DMS153 treated with DMSO at 0.1 percent for 48 hours (cell line): ENCODE measurements at regions not wholly inside any gene's neighbourhood (a gene's known extent, or its start where the extent isn't known, plus 50 kb on each side); places are given as distances from the start of the nearest gene placed in this dataset.

Experiments
- DNase-seq: peaks from one replicate; lab custom pipeline; 2025; ENCODE audit not compliant: unreplicated experiment; lab: John Stamatoyannopoulos, UW

DNA sequence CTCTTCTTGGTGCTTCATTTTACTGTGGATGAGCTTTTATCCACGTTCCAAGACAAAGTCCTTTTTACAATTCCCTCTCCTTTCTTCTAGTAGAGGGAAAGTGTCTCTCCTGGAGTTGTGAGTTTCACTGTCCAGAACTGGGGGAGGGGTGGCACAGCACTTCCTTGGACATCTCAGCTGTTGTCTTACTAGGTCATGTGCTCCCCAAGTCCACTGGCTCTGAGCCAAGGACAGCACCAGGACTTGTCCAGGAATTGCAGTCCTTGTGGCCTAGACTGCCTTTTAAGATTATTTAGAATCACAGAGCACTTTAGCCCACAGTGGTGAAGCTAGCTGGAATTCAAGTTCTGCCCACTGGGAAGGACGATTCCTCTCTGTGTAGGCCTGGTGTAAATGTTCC lies 700.2 kb upstream of the PTPRD start:
- DNase-seq: no peak

GRCh38 chr9:11318946-11319345 lies 706.1 kb upstream of the PTPRD start:
- no peak for DNase-seq

GRCh38 chr9:11319538-11319937 lies 706.7 kb upstream of the PTPRD start:
- peak; percentile 72 for DNase-seq

DNA sequence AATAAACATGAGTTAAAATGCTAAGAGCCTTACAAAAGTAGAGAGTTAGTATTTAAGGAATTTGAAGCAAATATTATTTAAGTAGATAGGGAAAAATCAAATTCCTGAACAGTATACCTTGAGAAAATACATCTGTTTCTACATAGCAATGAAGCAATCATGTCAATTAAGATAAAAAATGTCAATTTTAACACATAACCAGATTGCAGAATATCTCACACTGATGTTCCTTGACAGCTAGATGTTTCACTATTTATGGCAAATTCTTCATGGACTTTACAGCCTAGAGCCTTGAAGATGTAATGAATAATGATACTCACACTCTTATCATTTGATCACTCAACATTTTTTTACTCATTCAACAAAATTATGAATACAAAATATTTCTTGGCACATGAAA lies 708.2 kb upstream of the PTPRD start:
- no peak for DNase-seq

GRCh38 chr9:11323457-11323856 lies 710.7 kb upstream of the PTPRD start:
- no peak for DNase-seq

DNA sequence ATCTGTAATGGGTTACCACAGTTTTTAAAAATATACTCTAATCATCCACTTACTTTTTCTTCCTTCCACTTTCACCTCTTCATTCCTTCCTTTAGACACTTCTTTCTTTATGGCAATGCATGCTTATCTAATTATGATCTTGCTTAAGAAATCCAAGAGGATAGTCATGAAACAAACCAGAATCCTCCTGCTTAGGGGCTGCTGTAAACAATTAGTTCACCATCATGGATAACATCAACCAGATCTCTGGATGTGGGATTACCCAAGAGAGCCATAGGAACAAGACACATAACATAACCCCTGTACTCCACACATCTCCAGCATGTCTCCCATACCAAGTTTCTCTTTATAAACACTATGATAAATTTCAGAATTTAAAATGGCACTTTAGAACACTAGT lies 713.4 kb upstream of the PTPRD start:
- no peak for DNase-seq

- no peak for DNase-seq
These were observed 715.5 kb upstream of the PTPRD start for GRCh38 chr9:11328326-11328725.

DNA sequence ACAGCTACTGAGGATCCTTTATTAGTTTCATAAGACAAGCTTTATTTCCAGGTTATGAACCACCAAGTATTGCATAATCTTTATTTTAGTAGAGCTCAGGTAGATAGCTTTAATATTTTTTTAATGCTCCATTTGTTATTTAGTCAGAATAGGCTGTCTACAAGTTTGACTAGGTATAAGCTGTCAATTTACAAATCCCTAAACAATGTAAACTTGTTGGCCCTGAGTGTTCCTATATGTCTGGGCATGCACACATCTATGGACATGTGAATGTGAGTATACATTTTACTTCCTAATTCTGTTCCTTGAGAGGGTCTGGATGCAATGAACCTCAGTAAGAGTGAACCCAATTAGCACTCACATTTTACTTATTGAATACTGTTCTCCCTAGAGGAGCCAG lies 722.2 kb upstream of the PTPRD start:
- no peak for DNase-seq

GRCh38 chr9:11338130-11338529 lies 725.3 kb upstream of the PTPRD start:
- no peak for DNase-seq

- no peak for DNase-seq
These were observed 727.9 kb upstream of the PTPRD start for GRCh38 chr9:11340654-11341053.

- no peak for DNase-seq
These were observed 734.6 kb upstream of the PTPRD start for GRCh38 chr9:11347437-11347836.

GRCh38 chr9:11348366-11348765 lies 735.6 kb upstream of the PTPRD start:
- DNase-seq: no peak

- DNase-seq: no peak
These were observed 736.4 kb upstream of the PTPRD start for GRCh38 chr9:11349187-11349586.

- DNase-seq: no peak
These were observed 739.8 kb upstream of the PTPRD start for GRCh38 chr9:11352612-11353011.

GRCh38 chr9:11356067-11356466 lies 743.3 kb upstream of the PTPRD start:
- DNase-seq: no peak

GRCh38 chr9:11366585-11367129 lies 753.9 kb upstream of the PTPRD start:
- DNase-seq: no peak

GRCh38 chr9:11374926-11375325 lies 762.1 kb upstream of the PTPRD start:
- DNase-seq: no peak

- no peak for DNase-seq
These were observed 789.8 kb upstream of the PTPRD start for GRCh38 chr9:11402621-11403020.

- DNase-seq: no peak
These were observed 801.4 kb upstream of the PTPRD start for GRCh38 chr9:11414241-11414640.

- no peak for DNase-seq
These were observed 805.0 kb upstream of the PTPRD start for GRCh38 chr9:11417782-11418181.

- DNase-seq: no peak
These were observed 818.7 kb upstream of the PTPRD start for GRCh38 chr9:11431490-11431889.

DNA sequence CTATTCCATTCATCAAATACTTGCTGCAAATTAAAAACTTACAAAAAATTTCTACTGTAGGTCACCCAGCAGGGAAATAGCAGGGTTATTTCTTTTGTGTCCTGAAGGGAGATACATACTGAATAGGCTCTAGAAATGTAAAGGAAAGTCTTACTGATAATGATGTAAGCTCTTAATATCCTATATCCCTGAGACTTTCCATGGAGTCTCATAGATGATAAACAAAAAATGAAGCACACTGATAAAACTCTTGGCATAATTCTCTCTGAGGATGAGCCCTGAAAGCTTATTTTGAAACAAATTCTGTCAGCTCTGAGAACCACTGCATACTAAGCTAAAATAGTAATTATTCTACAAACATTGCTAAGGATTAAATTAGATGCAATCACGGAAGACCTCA lies 819.6 kb upstream of the PTPRD start:
- DNase-seq: no peak

- no peak for DNase-seq
These were observed 830.8 kb upstream of the PTPRD start for GRCh38 chr9:11443631-11444030.
